SK-N-MC (cell line): ENCODE measurements at regions not wholly inside any gene's neighbourhood (a gene's known extent, or its start where the extent isn't known, plus 50 kb on each side); places are given as distances from the start of the nearest gene placed in this dataset.

Source experiments
- EZH2 ChIP-seq: fragments of 200-600 bp; sonication (generic); IDR thresholded peaks from one replicate; pipeline ENCODE4 v1.6.1; 2017; ENCODE audit warnings: antibody characterized with exemption
- FOXP2 ChIP-seq: optimal IDR thresholded peaks from 2 replicates; pipeline ENCODE3; 2011; ENCODE audit warnings: mild to moderate bottlenecking, moderate library complexity; ENCODE audit not compliant: insufficient read depth; ENCODE audit errors: extremely low read length, control extremely low read depth
- POLR2AphosphoS5 ChIP-seq: IDR thresholded peaks from 2 replicates; pipeline ENCODE4 v1.6.1; 2012; ENCODE audit warnings: mild to moderate bottlenecking, low read depth, low read length, borderline replicate concordance

DNA sequence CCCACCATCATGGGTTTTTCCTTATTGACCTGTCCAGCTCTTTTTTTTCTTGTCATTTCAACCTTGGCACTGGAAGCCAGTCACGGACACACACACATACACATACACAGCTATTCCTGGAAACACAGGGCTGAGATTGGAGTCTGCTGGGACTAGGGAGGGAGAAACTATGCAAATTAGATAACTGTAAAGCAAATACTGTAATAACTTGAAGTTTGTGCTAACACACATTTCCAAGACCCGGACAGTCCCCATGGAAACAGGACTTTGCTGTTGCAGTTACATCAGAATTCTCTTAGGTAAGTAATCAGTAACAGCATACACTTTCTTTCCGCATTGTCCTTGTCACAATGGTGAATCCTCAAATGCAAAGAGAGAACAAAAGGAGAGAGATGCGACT lies 304.4 kb downstream of the KBTBD8 start:
- no peak for TF ChIP-seq POLR2AphosphoS5
- no peak for TF ChIP-seq EZH2
- no peak for TF ChIP-seq FOXP2
